ENCODE measurements at regions not wholly inside any gene's neighbourhood (a gene's known extent, or its start where the extent isn't known, plus 50 kb on each side); places are given as distances from the start of the nearest gene placed in this dataset.

DNA sequence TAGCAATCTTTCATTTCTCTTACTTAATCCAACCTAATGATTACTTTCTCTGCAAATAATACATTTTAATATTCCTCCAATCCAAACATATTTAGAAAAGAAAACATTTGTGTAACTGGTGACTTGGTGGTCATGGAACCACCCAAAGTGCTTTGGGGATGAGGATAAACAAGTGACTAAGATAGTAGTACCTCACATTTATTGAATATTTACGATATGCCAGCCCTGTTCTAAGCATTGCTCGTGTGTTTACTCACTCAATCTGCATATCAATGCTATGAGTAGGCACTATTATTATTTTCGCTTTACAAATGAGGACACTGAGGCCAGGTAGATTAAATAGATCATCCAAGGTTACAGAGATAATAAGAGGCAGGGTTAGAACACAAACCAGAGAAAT is 189.5 kb downstream of the SHOX2 start:
- Histone ChIP-seq H2BK120ac (replicated peaks; ENCODE audit: low read depth, low read length) (no peak overlapping the region), H3K27ac (ENCODE audit: low read depth, low read length) (no peak overlapping the region), H4K5ac (ENCODE audit: insufficient read length, low read depth, low read length) (no peak overlapping the region), H4K8ac (ENCODE audit: extremely low read depth, insufficient read depth, low read length) (no peak overlapping the region), H3K9ac (replicated peaks in 1 of 4; ENCODE audit: extremely low read depth in 1 of 4, low read depth in 3 of 4, low read length in 3 of 4) (no peak overlapping the region), H3K18ac (ENCODE audit: extremely low read depth, low read length) (no peak overlapping the region), H3K36me3 (ENCODE audit: control insufficient read depth in 2 of 4, insufficient read depth in 4 of 4, low read length in 3 of 4) (no peaks in the 10 kb centered on the region), H3K79me2 (ENCODE audit: control insufficient read depth in 1 of 2, insufficient read depth in 2 of 2, low read length in 2 of 2) (no peaks in the 10 kb centered on the region), H4K91ac (replicated peaks; ENCODE audit: insufficient read length, low read length) (no peak overlapping the region), H3K23ac (ENCODE audit: insufficient read length) (no peak overlapping the region), H3K9me3 (ENCODE audit: insufficient read depth in 2 of 2, low read depth in 1 of 2, low read length in 1 of 2) (no peaks in the 10 kb centered on the region), H3K56ac (replicated peaks; ENCODE audit: insufficient read length, low read depth, low read length) (no peak overlapping the region), H3K4me2 (ENCODE audit: insufficient read depth in 1 of 2, low read depth in 2 of 2, low read length in 2 of 2) (no peak overlapping the region), H2BK5ac (ENCODE audit: low read depth, low read length) (no peak overlapping the region), H3K27me3 (replicated peaks in 1 of 4; ENCODE audit: control insufficient read depth in 3 of 4, extremely low read depth in 1 of 4, insufficient read depth in 3 of 4, low read length in 3 of 4) (peaks cover 0 to 1% (median 0%) of the 10 kb centered on the region in 4 experiments; a peak in 1 of 7 replicates), H2BK15ac (ENCODE audit: low read length) (no peak overlapping the region), H3K4me3 (ENCODE audit: extremely low read depth in 1 of 4, insufficient read depth in 2 of 4, low read depth in 3 of 4, low read length in 4 of 4) (no peak overlapping the region), H2AK5ac (ENCODE audit: low read depth, low read length) (no peak overlapping the region), H3K14ac (ENCODE audit: insufficient read length) (no peak overlapping the region), H2AFZ (ENCODE audit: low read length) (peak overlapping the region; percentile 80; the same call in 1 of the 2 replicates), H2BK12ac (ENCODE audit: low read depth, low read length) (no peak overlapping the region), H3K4me1 (replicated peaks in 1 of 4; ENCODE audit: control insufficient read depth in 3 of 4, insufficient read depth in 4 of 4, low read length in 3 of 4) (peaks cover 0 to 3% (median 0%) of the 10 kb centered on the region in 4 experiments; a peak in 1 of 7 replicates), H4K20me1 (replicated peaks in 1 of 2; ENCODE audit: control insufficient read depth in 1 of 2, insufficient read depth in 2 of 2, low read length in 2 of 2) (no peaks in the 10 kb centered on the region), H3K4ac (replicated peaks; ENCODE audit: insufficient read length, low read depth, low read length) (no peak overlapping the region), H3K79me1 (ENCODE audit: low read depth, low read length) (no peaks in the 10 kb centered on the region), H2BK20ac (ENCODE audit: low read length) (no peak overlapping the region), H3K23me2 (ENCODE audit: low read depth, low read length) (no peaks in the 10 kb centered on the region)
- DNase-seq (ENCODE audit: low read depth in 1 of 2, low spot score in 2 of 2) (no peak), FAIRE-seq (no peak)
- TF ChIP-seq SIX5 (IDR thresholded peaks at IDR 0.05; ENCODE audit: low read depth, low read length) = no peak
- ChIA-PET POLR2A (ENCODE audit: partially characterized antibody) (no interaction called here), CTCF (ENCODE audit: partially characterized antibody) (no interaction called here)
- 81% methylated on average over 3 of the region's 3 CpGs; no CpG with 5 or more reads in 1 of the 2 experiments for WGBS, 2 experiments (ENCODE audit: extremely low coverage in 1 of 2, insufficient coverage in 1 of 2, insufficient read length in 1 of 2, insufficient replicate concordance in 2 of 2, low coverage in 1 of 2, low lambda C conversion rate in 2 of 2, missing lambda C conversion rate in 1 of 2)
